ENCODE measurements at regions not wholly inside any gene's neighbourhood (a gene's known extent, or its start where the extent isn't known, plus 50 kb on each side); places are given as distances from the start of the nearest gene placed in this dataset.

GRCh38 chr9:1954238-1954637, 60.9 kb upstream of the SMARCA2 start:
- DNase-seq (ENCODE audit: low spot score in 2 of 2) (no peak), ATAC-seq (no peak)
- H3K27ac Mint-ChIP-seq = no peak overlapping the region
- no peaks in the 10 kb centered on the region for H3K9me3 Mint-ChIP-seq
- no peaks in the 10 kb centered on the region for H3K36me3 Mint-ChIP-seq

- H3K27ac Mint-ChIP-seq = no peak overlapping the region
- H3K36me3 Mint-ChIP-seq = no peaks in the 10 kb centered on the region
- no peak for ATAC-seq
- DNase-seq (ENCODE audit: low spot score in 2 of 2) = no peak
- H3K9me3 Mint-ChIP-seq = no peaks in the 10 kb centered on the region
Observed at GRCh38 chr9:1956958-1957357, 58.2 kb upstream of the SMARCA2 start.

- Mint-ChIP-seq H3K27ac (no peak overlapping the region), H3K9me3 (no peaks in the 10 kb centered on the region), H3K36me3 (no peaks in the 10 kb centered on the region)
- DNase-seq (ENCODE audit: low spot score in 2 of 2) = no peak
- ATAC-seq = no peak
Observed at GRCh38 chr9:1957856-1958255, 57.3 kb upstream of the SMARCA2 start.

- Mint-ChIP-seq H3K27ac (no peak overlapping the region), H3K36me3 (no peaks in the 10 kb centered on the region), H3K9me3 (no peaks in the 10 kb centered on the region)
- ATAC-seq (no peak), DNase-seq (ENCODE audit: low spot score in 2 of 2) (no peak)
Observed at GRCh38 chr9:1959371-1959770, 55.8 kb upstream of the SMARCA2 start.

- DNase-seq (ENCODE audit: low spot score in 2 of 2) (no peak), ATAC-seq (no peak)
- Mint-ChIP-seq H3K27ac (no peak overlapping the region), H3K9me3 (no peaks in the 10 kb centered on the region), H3K36me3 (no peaks in the 10 kb centered on the region)
Observed at GRCh38 chr9:1960342-1961042, 54.7 kb upstream of the SMARCA2 start.

GRCh38 chr9:1962122-1962521, 53.0 kb upstream of the SMARCA2 start:
- Mint-ChIP-seq H3K27ac (no peak overlapping the region), H3K9me3 (no peaks in the 10 kb centered on the region), H3K36me3 (no peaks in the 10 kb centered on the region)
- ATAC-seq = no peak
- DNase-seq (ENCODE audit: low spot score in 2 of 2) = no peak

- H3K27ac Mint-ChIP-seq = no peak overlapping the region
- no peaks in the 10 kb centered on the region for H3K9me3 Mint-ChIP-seq
Observed at GRCh38 chr9:1962588-1963106, 52.5 kb upstream of the SMARCA2 start.

GRCh38 chr9:1964093-1964492, 51.1 kb upstream of the SMARCA2 start:
- Mint-ChIP-seq H3K9me3 (no peaks in the 10 kb centered on the region), H3K36me3 (no peaks in the 10 kb centered on the region), H3K27ac (no peak overlapping the region)
- ATAC-seq (no peak), DNase-seq (ENCODE audit: low spot score in 2 of 2) (no peak)

More at GRCh38 chr9:1962588-1963106, 52.5 kb upstream of the SMARCA2 start:
- no peaks in the 10 kb centered on the region for H3K36me3 Mint-ChIP-seq
- no peak for DNase-seq (ENCODE audit: low spot score in 2 of 2)
- no peak for ATAC-seq
